HCT116 (cell line): ENCODE measurements at regions not wholly inside any gene's neighbourhood (a gene's known extent, or its start where the extent isn't known, plus 50 kb on each side); places are given as distances from the start of the nearest gene placed in this dataset.

ENCODE experiments used
- EGR1 ChIP-seq: IDR thresholded peaks from 2 replicates; pipeline ENCODE4 v1.6.1; 2012; ENCODE audit warnings: low read depth
- TF ChIP-seq, protein P1 (sequence below), 3 experiments: fragments of 200-600 bp in 1 of 3; sonication (generic) in 1 of 3; IDR thresholded peaks in 2 of 3; conservative IDR thresholded peaks in 1 of 3; 2 replicates each; pipeline ENCODE4 v1.5.1; 2012 to 2017; ENCODE audit warnings: low read depth in 2 of 3, low read length in 2 of 3, antibody characterized with exemption in 1 of 3, borderline replicate concordance in 1 of 3, control low read depth in 1 of 3, mild to moderate bottlenecking in 1 of 3, mixed read lengths in 1 of 3, mixed run types in 1 of 3, moderate library complexity in 1 of 3; ENCODE audit not compliant: insufficient read depth in 1 of 3
- TF ChIP-seq, protein P2 (sequence below): IDR thresholded peaks from 2 replicates; pipeline ENCODE4 v1.6.1; 2012; ENCODE audit warnings: low read depth

DNA sequence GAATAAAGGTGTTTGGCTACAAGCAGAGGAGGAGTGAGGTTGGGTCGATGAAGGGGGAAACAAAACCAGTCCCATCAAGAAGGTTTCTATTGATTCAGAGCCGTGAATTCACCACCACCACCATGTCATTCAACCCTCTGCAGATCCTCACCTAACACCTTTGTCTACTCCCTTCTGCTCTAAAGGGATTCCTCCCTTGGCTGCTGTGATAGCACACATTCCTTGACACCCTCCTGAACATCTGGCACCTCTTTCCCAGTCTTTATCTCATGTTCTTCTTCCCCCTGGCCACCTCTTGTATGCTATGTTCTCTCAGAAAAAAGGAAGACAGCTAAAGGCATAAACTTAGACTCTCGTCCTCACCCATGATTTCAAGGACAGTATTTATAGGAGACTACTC, 318.0 kb downstream of the GPAM start:
- no peak for TF ChIP-seq EGR1
- TF ChIP-seq, protein P1, sequence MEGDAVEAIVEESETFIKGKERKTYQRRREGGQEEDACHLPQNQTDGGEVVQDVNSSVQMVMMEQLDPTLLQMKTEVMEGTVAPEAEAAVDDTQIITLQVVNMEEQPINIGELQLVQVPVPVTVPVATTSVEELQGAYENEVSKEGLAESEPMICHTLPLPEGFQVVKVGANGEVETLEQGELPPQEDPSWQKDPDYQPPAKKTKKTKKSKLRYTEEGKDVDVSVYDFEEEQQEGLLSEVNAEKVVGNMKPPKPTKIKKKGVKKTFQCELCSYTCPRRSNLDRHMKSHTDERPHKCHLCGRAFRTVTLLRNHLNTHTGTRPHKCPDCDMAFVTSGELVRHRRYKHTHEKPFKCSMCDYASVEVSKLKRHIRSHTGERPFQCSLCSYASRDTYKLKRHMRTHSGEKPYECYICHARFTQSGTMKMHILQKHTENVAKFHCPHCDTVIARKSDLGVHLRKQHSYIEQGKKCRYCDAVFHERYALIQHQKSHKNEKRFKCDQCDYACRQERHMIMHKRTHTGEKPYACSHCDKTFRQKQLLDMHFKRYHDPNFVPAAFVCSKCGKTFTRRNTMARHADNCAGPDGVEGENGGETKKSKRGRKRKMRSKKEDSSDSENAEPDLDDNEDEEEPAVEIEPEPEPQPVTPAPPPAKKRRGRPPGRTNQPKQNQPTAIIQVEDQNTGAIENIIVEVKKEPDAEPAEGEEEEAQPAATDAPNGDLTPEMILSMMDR (IDR thresholded peaks at IDR 0.05 in 2 of 3, conservative IDR thresholded peaks at IDR 0.05 in 1 of 3; ENCODE audit: borderline replicate concordance in 1 of 3, insufficient read depth in 1 of 3, low read depth in 2 of 3, low read length in 2 of 3), result no peak
- TF ChIP-seq, protein P2, sequence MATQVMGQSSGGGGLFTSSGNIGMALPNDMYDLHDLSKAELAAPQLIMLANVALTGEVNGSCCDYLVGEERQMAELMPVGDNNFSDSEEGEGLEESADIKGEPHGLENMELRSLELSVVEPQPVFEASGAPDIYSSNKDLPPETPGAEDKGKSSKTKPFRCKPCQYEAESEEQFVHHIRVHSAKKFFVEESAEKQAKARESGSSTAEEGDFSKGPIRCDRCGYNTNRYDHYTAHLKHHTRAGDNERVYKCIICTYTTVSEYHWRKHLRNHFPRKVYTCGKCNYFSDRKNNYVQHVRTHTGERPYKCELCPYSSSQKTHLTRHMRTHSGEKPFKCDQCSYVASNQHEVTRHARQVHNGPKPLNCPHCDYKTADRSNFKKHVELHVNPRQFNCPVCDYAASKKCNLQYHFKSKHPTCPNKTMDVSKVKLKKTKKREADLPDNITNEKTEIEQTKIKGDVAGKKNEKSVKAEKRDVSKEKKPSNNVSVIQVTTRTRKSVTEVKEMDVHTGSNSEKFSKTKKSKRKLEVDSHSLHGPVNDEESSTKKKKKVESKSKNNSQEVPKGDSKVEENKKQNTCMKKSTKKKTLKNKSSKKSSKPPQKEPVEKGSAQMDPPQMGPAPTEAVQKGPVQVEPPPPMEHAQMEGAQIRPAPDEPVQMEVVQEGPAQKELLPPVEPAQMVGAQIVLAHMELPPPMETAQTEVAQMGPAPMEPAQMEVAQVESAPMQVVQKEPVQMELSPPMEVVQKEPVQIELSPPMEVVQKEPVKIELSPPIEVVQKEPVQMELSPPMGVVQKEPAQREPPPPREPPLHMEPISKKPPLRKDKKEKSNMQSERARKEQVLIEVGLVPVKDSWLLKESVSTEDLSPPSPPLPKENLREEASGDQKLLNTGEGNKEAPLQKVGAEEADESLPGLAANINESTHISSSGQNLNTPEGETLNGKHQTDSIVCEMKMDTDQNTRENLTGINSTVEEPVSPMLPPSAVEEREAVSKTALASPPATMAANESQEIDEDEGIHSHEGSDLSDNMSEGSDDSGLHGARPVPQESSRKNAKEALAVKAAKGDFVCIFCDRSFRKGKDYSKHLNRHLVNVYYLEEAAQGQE, result no peak
